ENCODE measurements at regions not wholly inside any gene's neighbourhood (a gene's known extent, or its start where the extent isn't known, plus 50 kb on each side); places are given as distances from the start of the nearest gene placed in this dataset.
A peak's percentile ranks its signal among the peaks of the same experiment; 100 is the strongest.

GRCh38 chrX:96183391-96183790, 501.3 kb upstream of the DIAPH2 start:
- TF ChIP-seq RARB (CRISPR knock-in tag; IDR thresholded peaks at IDR 0.05) (no peak), SMC3 (IDR thresholded peaks at IDR 0.05) (no peak), SREBF2 (IDR thresholded peaks at IDR 0.05) (no peak), HEYL (CRISPR knock-in tag; IDR thresholded peaks at IDR 0.05) (no peak), MAZ (IDR thresholded peaks at IDR 0.05; ENCODE audit: borderline replicate concordance, low read depth, low read length) (no peak), POLR2AphosphoS2 (conservative IDR thresholded peaks at IDR 0.05; ENCODE audit: low read length) (no peak), HOXB5 (CRISPR knock-in tag; IDR thresholded peaks at IDR 0.05) (no peak), MAFK (IDR thresholded peaks at IDR 0.05; ENCODE audit: partially characterized antibody) (no peak), HDAC2 (IDR thresholded peaks at IDR 0.05) (no peak), ZFP36 (IDR thresholded peaks at IDR 0.05; ENCODE audit: borderline replicate concordance, partially characterized antibody) (no peak)
- TF ChIP-seq, protein P1, sequence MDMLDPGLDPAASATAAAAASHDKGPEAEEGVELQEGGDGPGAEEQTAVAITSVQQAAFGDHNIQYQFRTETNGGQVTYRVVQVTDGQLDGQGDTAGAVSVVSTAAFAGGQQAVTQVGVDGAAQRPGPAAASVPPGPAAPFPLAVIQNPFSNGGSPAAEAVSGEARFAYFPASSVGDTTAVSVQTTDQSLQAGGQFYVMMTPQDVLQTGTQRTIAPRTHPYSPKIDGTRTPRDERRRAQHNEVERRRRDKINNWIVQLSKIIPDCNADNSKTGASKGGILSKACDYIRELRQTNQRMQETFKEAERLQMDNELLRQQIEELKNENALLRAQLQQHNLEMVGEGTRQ (IDR thresholded peaks at IDR 0.05), result no peak
- TF ChIP-seq, protein P2, sequence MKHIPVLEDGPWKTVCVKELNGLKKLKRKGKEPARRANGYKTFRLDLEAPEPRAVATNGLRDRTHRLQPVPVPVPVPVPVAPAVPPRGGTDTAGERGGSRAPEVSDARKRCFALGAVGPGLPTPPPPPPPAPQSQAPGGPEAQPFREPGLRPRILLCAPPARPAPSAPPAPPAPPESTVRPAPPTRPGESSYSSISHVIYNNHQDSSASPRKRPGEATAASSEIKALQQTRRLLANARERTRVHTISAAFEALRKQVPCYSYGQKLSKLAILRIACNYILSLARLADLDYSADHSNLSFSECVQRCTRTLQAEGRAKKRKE (CRISPR knock-in tag; IDR thresholded peaks at IDR 0.05; ENCODE audit: low read depth), result no peak
- CTCF ChIA-PET, result interaction anchor here (0.8 kb wide), 1 partner anchor 30 kb away, joined by 3 read pairs; no protein-coding TSS in a partner anchor
- POLR2A ChIA-PET, result no interaction called here

DNA sequence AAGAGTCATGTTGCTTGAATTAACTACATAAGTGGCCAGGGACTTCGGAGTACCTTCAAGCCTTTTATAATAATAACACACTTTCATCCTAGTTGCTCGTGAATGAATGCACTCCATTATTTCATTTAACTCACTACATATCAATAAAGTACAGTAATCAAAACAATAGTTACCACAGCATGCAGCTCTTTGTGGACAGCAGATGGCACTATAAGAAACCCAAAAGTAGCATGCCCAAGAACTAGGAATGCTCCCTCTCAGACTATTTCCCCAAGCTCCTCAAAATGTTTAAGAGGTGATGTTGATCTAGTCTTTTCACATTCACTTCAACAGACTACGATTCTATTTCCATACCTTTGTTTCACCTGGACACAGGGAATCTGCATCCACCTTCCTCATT, 500.8 kb upstream of the DIAPH2 start:
- H3K4me2 ChIP-seq, result no peak overlapping the region

More at GRCh38 chrX:96183391-96183790, 501.3 kb upstream of the DIAPH2 start:
- ATAC-seq (no peak), DNase-seq (ENCODE audit: low read depth in 1 of 2, low spot score in 1 of 2) (no peak), FAIRE-seq (peak; percentile 43)
- Histone ChIP-seq H3K4me1 (no peaks in the 10 kb centered on the region), H3K9me3 (no peaks in the 10 kb centered on the region), H3K4me2 (no peak overlapping the region), H3K27ac (no peak overlapping the region), H3K4me3 (no peak overlapping the region)
- 2% methylated on average over 3 of the region's 3 CpGs for WGBS (ENCODE audit: missing lambda C conversion rate)

GRCh38 chrX:96204928-96205327, 479.7 kb upstream of the DIAPH2 start:
- Histone ChIP-seq H3K4me2 (no peak overlapping the region), H3K27ac (no peak overlapping the region), H3K4me3 (no peak overlapping the region), H3K9me3 (no peaks in the 10 kb centered on the region), H3K4me1 (no peaks in the 10 kb centered on the region)
- ATAC-seq, result no peak
- ChIA-PET CTCF (no interaction called here), POLR2A (no interaction called here)
- no peak for FAIRE-seq
- DNase-seq (ENCODE audit: low read depth in 1 of 2, low spot score in 1 of 2), result no peak
- TF ChIP-seq TP53 (CRISPR knock-in tag; IDR thresholded peaks at IDR 0.05) (no peak), EHMT2 (IDR thresholded peaks at IDR 0.05; ENCODE audit: low read depth) (no peak), POLR2AphosphoS2 (conservative IDR thresholded peaks at IDR 0.05; ENCODE audit: low read length) (no peak), NPAS2 (CRISPR knock-in tag; IDR thresholded peaks at IDR 0.05; ENCODE audit: borderline replicate concordance) (no peak), BCL3 (IDR thresholded peaks at IDR 0.05) (no peak), ZNF302 (CRISPR knock-in tag; IDR thresholded peaks at IDR 0.05) (no peak), NFE2L2 (conservative IDR thresholded peaks at IDR 0.05; ENCODE audit: low read length) (no peak), NR3C1 (IDR thresholded peaks at IDR 0.05) (no peak), FOSL2 (IDR thresholded peaks at IDR 0.05) (no peak), FOSL2 (CRISPR knock-in tag; IDR thresholded peaks at IDR 0.05) (no peak), FOSB (CRISPR knock-in tag; IDR thresholded peaks at IDR 0.05) (no peak), RCOR1 (IDR thresholded peaks at IDR 0.05; ENCODE audit: low read depth, low read length) (no peak), RARB (CRISPR knock-in tag; IDR thresholded peaks at IDR 0.05) (no peak), CHD4 (IDR thresholded peaks at IDR 0.05; ENCODE audit: borderline replicate concordance) (no peak), CEBPB (IDR thresholded peaks at IDR 0.05) (no peak), ZC3H11A (IDR thresholded peaks at IDR 0.05) (no peak)
- TF ChIP-seq, protein P3, sequence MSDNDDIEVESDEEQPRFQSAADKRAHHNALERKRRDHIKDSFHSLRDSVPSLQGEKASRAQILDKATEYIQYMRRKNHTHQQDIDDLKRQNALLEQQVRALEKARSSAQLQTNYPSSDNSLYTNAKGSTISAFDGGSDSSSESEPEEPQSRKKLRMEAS (IDR thresholded peaks at IDR 0.05), result no peak
- TF ChIP-seq, protein P4, sequence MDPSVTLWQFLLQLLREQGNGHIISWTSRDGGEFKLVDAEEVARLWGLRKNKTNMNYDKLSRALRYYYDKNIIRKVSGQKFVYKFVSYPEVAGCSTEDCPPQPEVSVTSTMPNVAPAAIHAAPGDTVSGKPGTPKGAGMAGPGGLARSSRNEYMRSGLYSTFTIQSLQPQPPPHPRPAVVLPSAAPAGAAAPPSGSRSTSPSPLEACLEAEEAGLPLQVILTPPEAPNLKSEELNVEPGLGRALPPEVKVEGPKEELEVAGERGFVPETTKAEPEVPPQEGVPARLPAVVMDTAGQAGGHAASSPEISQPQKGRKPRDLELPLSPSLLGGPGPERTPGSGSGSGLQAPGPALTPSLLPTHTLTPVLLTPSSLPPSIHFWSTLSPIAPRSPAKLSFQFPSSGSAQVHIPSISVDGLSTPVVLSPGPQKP (IDR thresholded peaks at IDR 0.05; ENCODE audit: low read depth, low read length), result no peak

More for the DNA sequence above, 500.8 kb upstream of the DIAPH2 start:
- ChIA-PET CTCF (interaction anchor here (0.8 kb wide), 1 partner anchor 29 kb away, joined by 3 read pairs; no protein-coding TSS in a partner anchor), POLR2A (no interaction called here)
- Histone ChIP-seq H3K27ac (no peak overlapping the region), H3K4me3 (no peak overlapping the region), H3K4me1 (no peaks in the 10 kb centered on the region), H3K9me3 (no peaks in the 10 kb centered on the region)
- FAIRE-seq (no peak), ATAC-seq (0 out of 6 replicates have a peak, but pooled peaks of 1 of the 2 experiments have one; percentile 43), DNase-seq (ENCODE audit: low read depth in 1 of 2, low spot score in 1 of 2) (peak in 1 of 2 experiments; percentile 11)
- TF ChIP-seq RAD21 (conservative IDR thresholded peaks at IDR 0.05 in 1 of 2, IDR thresholded peaks at IDR 0.05 in 1 of 2), result peak; percentile 25 to 40; a peak in 3 of 5 replicates
- TF ChIP-seq JUNB (IDR thresholded peaks at IDR 0.05), result no peak
- TF ChIP-seq, protein P5, sequence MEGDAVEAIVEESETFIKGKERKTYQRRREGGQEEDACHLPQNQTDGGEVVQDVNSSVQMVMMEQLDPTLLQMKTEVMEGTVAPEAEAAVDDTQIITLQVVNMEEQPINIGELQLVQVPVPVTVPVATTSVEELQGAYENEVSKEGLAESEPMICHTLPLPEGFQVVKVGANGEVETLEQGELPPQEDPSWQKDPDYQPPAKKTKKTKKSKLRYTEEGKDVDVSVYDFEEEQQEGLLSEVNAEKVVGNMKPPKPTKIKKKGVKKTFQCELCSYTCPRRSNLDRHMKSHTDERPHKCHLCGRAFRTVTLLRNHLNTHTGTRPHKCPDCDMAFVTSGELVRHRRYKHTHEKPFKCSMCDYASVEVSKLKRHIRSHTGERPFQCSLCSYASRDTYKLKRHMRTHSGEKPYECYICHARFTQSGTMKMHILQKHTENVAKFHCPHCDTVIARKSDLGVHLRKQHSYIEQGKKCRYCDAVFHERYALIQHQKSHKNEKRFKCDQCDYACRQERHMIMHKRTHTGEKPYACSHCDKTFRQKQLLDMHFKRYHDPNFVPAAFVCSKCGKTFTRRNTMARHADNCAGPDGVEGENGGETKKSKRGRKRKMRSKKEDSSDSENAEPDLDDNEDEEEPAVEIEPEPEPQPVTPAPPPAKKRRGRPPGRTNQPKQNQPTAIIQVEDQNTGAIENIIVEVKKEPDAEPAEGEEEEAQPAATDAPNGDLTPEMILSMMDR (IDR thresholded peaks at IDR 0.05), result peak; percentile 28; the same call in 2 of the 3 replicates
- 5% methylated on average over 3 of the region's 3 CpGs for WGBS (ENCODE audit: missing lambda C conversion rate)
